ENCODE measurements at regions not wholly inside any gene's neighbourhood (a gene's known extent, or its start where the extent isn't known, plus 50 kb on each side); places are given as distances from the start of the nearest gene placed in this dataset.

DNA sequence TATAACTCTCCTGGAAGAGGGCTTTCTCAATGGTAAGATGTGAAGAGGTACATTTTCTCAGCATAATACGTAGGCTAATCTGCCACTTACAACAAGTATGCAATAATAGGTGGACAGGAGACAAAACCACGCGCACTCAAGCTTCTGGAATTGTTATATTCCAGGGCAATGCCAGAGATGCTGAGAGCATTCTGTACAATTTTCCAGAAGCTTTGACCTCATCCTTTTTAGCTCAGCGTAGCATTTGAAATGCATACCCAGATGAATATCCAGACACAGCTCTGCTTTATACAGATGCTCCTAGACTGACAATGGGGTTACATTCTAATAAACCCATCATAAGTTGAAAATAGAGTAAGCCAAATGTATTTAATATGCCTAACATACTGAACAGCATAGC is 1492.4 kb upstream of the FLRT2 start:
- Mint-ChIP-seq H3K4me1 (peaks cover 7% of the 10 kb centered on the region), H3K27me3 (ENCODE audit: low read depth) (no peaks in the 10 kb centered on the region), H3K9me3 (no peaks in the 10 kb centered on the region), H3K27ac (no peak overlapping the region), H3K36me3 (no peaks in the 10 kb centered on the region), H3K4me3 (no peak overlapping the region)
- no peak for TF ChIP-seq HMGA2 (CRISPR knock-in tag; IDR thresholded peaks at IDR 0.05)
- DNase-seq (ENCODE audit: low spot score) = no peak
- ChIA-PET CTCF (no interaction called here), POLR2A (no interaction called here)
- no peak for ATAC-seq

DNA sequence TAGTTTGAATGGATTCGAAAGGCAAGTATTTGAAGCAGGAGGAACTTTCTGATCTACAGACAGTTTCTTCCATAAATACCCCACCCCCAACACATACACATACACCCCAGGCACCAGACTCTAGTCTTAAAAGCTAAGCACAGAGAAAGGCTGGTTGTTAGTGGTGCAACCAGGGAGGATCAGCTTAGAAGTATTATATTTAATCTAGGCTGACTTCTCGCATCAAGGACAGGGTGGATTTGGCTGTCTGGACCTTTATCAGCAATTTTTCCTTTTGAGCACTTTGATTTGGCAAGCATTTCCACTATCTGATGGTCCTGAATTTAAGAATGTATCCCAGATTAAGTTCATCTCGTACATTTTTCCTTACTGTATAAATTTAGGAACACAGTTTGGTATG is 1489.8 kb upstream of the FLRT2 start:
- TF ChIP-seq ZNF671 (CRISPR knock-in tag; IDR thresholded peaks at IDR 0.05) (no peak), KAT7 (CRISPR knock-in tag; IDR thresholded peaks at IDR 0.05; ENCODE audit: borderline replicate concordance) (no peak), ZNF232 (CRISPR knock-in tag; IDR thresholded peaks at IDR 0.05) (no peak)
- TF ChIP-seq, protein P1, sequence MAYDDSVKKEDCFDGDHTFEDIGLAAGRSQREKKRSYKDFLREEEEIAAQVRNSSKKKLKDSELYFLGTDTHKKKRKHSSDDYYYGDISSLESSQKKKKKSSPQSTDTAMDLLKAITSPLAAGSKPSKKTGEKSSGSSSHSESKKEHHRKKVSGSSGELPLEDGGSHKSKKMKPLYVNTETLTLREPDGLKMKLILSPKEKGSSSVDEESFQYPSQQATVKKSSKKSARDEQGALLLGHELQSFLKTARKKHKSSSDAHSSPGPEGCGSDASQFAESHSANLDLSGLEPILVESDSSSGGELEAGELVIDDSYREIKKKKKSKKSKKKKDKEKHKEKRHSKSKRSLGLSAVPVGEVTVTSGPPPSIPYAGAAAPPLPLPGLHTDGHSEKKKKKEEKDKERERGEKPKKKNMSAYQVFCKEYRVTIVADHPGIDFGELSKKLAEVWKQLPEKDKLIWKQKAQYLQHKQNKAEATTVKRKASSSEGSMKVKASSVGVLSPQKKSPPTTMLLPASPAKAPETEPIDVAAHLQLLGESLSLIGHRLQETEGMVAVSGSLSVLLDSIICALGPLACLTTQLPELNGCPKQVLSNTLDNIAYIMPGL (CRISPR knock-in tag; IDR thresholded peaks at IDR 0.05) = no peak
- Mint-ChIP-seq H3K36me3 (no peaks in the 10 kb centered on the region), H3K27ac (no peak overlapping the region), H3K4me1 (peaks cover 15% of the 10 kb centered on the region), H3K4me3 (no peak overlapping the region), H3K9me3 (no peaks in the 10 kb centered on the region), H3K27me3 (ENCODE audit: low read depth) (no peaks in the 10 kb centered on the region)
- DNase-seq (ENCODE audit: low spot score) (no peak), ATAC-seq (no peak)
- ChIA-PET CTCF (no interaction called here), POLR2A (no interaction called here)

GRCh38 chr14:84041421-84041820 is 1488.5 kb upstream of the FLRT2 start:
- ChIA-PET CTCF (no interaction called here), POLR2A (no interaction called here)
- H3K36me3 Mint-ChIP-seq = no peaks in the 10 kb centered on the region

DNA sequence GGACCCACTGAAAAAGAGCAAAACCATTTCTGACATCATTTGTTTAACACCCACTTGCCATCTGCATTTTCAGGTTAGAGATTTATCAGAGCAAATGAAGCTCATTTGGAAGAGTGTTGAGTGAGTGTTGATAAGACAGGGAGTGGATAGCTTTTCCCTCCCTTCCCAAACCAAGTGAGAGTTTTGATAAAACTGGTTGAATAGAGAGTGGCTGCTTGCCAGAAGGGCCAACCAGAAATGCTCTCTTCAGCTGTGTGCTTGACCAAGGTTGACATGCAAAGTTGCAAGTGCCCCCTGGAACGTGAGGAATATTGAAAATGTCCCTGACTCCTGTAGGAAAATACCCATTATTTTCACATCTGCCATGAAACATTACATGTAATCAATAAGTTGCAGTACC is 1487.0 kb upstream of the FLRT2 start:
- H3K27ac Mint-ChIP-seq = no peak overlapping the region
- ChIA-PET POLR2A (no interaction called here), CTCF (no interaction called here)
- H3K4me1 Mint-ChIP-seq = peaks cover 15% of the 10 kb centered on the region
- no peak for DNase-seq (ENCODE audit: low spot score)
- TF ChIP-seq RORB (CRISPR knock-in tag; IDR thresholded peaks at IDR 0.05) (no peak), SMAD3 (CRISPR knock-in tag; IDR thresholded peaks at IDR 0.05; ENCODE audit: borderline replicate concordance) (no peak)
- TF ChIP-seq, protein P2, sequence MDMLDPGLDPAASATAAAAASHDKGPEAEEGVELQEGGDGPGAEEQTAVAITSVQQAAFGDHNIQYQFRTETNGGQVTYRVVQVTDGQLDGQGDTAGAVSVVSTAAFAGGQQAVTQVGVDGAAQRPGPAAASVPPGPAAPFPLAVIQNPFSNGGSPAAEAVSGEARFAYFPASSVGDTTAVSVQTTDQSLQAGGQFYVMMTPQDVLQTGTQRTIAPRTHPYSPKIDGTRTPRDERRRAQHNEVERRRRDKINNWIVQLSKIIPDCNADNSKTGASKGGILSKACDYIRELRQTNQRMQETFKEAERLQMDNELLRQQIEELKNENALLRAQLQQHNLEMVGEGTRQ (CRISPR knock-in tag; IDR thresholded peaks at IDR 0.05) = no peak
- H3K36me3 Mint-ChIP-seq = no peaks in the 10 kb centered on the region
- no peaks in the 10 kb centered on the region for H3K27me3 Mint-ChIP-seq (ENCODE audit: low read depth)
- no peak overlapping the region for H3K4me3 Mint-ChIP-seq
- H3K9me3 Mint-ChIP-seq = no peaks in the 10 kb centered on the region
- no peak for ATAC-seq

More at GRCh38 chr14:84041421-84041820, 1488.5 kb upstream of the FLRT2 start:
- no peak for DNase-seq (ENCODE audit: low spot score)
- Mint-ChIP-seq H3K4me1 (peaks cover 15% of the 10 kb centered on the region), H3K27ac (no peak overlapping the region), H3K4me3 (no peak overlapping the region), H3K9me3 (no peaks in the 10 kb centered on the region), H3K27me3 (ENCODE audit: low read depth) (no peaks in the 10 kb centered on the region)
- ATAC-seq = no peak
- TF ChIP-seq ZNF317 (CRISPR knock-in tag; IDR thresholded peaks at IDR 0.05; ENCODE audit: borderline replicate concordance, low read depth) = no peak

GRCh38 chr14:84064316-84065125 is 1465.4 kb upstream of the FLRT2 start:
- Mint-ChIP-seq H3K9me3 (no peaks in the 10 kb centered on the region), H3K4me1 (peaks cover 16% of the 10 kb centered on the region), H3K27ac (no peak overlapping the region), H3K4me3 (no peak overlapping the region), H3K36me3 (no peaks in the 10 kb centered on the region), H3K27me3 (ENCODE audit: low read depth) (no peaks in the 10 kb centered on the region)
- ATAC-seq (no peak), DNase-seq (ENCODE audit: low spot score) (no peak)
- POLR2A ChIA-PET = no interaction called here
- CTCF ChIA-PET = no interaction called here
- TF ChIP-seq NR2C2 (CRISPR knock-in tag; IDR thresholded peaks at IDR 0.05) (no peak), ETV6 (CRISPR knock-in tag; IDR thresholded peaks at IDR 0.05) (no peak), ZNF317 (CRISPR knock-in tag; IDR thresholded peaks at IDR 0.05; ENCODE audit: borderline replicate concordance, low read depth) (no peak), TEAD4 (CRISPR knock-in tag; IDR thresholded peaks at IDR 0.05) (no peak), MAX (CRISPR knock-in tag; IDR thresholded peaks at IDR 0.05) (no peak)
- TF ChIP-seq, protein P3, sequence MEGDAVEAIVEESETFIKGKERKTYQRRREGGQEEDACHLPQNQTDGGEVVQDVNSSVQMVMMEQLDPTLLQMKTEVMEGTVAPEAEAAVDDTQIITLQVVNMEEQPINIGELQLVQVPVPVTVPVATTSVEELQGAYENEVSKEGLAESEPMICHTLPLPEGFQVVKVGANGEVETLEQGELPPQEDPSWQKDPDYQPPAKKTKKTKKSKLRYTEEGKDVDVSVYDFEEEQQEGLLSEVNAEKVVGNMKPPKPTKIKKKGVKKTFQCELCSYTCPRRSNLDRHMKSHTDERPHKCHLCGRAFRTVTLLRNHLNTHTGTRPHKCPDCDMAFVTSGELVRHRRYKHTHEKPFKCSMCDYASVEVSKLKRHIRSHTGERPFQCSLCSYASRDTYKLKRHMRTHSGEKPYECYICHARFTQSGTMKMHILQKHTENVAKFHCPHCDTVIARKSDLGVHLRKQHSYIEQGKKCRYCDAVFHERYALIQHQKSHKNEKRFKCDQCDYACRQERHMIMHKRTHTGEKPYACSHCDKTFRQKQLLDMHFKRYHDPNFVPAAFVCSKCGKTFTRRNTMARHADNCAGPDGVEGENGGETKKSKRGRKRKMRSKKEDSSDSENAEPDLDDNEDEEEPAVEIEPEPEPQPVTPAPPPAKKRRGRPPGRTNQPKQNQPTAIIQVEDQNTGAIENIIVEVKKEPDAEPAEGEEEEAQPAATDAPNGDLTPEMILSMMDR (IDR thresholded peaks at IDR 0.05) = no peak
- TF ChIP-seq, protein P4, sequence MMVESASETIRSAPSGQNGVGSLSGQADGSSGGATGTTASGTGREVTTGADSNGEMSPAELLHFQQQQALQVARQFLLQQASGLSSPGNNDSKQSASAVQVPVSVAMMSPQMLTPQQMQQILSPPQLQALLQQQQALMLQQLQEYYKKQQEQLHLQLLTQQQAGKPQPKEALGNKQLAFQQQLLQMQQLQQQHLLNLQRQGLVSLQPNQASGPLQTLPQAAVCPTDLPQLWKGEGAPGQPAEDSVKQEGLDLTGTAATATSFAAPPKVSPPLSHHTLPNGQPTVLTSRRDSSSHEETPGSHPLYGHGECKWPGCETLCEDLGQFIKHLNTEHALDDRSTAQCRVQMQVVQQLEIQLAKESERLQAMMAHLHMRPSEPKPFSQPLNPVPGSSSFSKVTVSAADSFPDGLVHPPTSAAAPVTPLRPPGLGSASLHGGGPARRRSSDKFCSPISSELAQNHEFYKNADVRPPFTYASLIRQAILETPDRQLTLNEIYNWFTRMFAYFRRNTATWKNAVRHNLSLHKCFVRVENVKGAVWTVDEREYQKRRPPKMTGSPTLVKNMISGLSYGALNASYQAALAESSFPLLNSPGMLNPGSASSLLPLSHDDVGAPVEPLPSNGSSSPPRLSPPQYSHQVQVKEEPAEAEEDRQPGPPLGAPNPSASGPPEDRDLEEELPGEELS (CRISPR knock-in tag; IDR thresholded peaks at IDR 0.05) = no peak

All from WTC11 (cell line).